NB4 (cell line): ENCODE measurements at regions not wholly inside any gene's neighbourhood (a gene's known extent, or its start where the extent isn't known, plus 50 kb on each side); places are given as distances from the start of the nearest gene placed in this dataset.

Source experiments
- DNase-seq: peaks from one replicate; pipeline ENCODE4 v3.0.0; 2010; ENCODE audit warnings: low read depth
- H3K4me3 ChIP-seq: one replicate; pipeline ENCODE4 v1.5.1; 2011; ENCODE audit warnings: mild to moderate bottlenecking, low read depth, low read length, moderate library complexity
- MYC ChIP-seq: IDR thresholded peaks from 2 replicates; pipeline ENCODE4 v1.6.1; 2011; ENCODE audit warnings: low read depth, low read length
- POLR2A ChIP-seq: IDR thresholded peaks from 2 replicates; pipeline ENCODE4 v1.6.1; 2011; ENCODE audit warnings: mild to moderate bottlenecking; ENCODE audit not compliant: insufficient read length; ENCODE audit errors: extremely low read depth
- TF ChIP-seq, protein P1 (sequence below): IDR thresholded peaks from one replicate; pipeline ENCODE4 v1.5.1; 2012; ENCODE audit warnings: low read depth, low read length
- TF ChIP-seq, protein P2 (sequence below): IDR thresholded peaks from 2 replicates; pipeline ENCODE4 v1.6.1; 2011; ENCODE audit warnings: low read depth, low read length

DNA sequence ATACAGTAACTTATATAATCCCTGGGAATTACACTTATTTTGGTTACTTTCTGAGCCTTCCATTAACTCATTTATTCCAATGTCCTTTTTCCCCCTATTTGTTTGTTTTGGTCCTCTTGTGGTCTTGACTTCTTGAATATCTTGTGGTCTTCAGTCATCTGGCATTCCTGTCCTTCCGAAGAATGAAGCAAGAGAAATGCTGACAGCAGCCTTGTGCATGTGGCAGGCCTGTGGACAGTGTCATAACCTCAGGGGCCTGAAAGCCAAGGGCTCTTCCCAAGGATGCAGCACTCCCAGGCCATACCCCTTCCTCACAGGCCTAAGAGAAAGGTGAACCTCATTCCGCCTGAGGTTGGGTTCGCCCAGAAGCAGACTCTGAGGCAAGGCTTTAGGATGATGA lies 470.2 kb downstream of the DISC1 start:
- H3K4me3 ChIP-seq = no peak overlapping the region
- DNase-seq = no peak
- TF ChIP-seq, protein P1, sequence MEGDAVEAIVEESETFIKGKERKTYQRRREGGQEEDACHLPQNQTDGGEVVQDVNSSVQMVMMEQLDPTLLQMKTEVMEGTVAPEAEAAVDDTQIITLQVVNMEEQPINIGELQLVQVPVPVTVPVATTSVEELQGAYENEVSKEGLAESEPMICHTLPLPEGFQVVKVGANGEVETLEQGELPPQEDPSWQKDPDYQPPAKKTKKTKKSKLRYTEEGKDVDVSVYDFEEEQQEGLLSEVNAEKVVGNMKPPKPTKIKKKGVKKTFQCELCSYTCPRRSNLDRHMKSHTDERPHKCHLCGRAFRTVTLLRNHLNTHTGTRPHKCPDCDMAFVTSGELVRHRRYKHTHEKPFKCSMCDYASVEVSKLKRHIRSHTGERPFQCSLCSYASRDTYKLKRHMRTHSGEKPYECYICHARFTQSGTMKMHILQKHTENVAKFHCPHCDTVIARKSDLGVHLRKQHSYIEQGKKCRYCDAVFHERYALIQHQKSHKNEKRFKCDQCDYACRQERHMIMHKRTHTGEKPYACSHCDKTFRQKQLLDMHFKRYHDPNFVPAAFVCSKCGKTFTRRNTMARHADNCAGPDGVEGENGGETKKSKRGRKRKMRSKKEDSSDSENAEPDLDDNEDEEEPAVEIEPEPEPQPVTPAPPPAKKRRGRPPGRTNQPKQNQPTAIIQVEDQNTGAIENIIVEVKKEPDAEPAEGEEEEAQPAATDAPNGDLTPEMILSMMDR = no peak
- no peak for TF ChIP-seq MYC
- no peak for TF ChIP-seq POLR2A
- TF ChIP-seq, protein P2, sequence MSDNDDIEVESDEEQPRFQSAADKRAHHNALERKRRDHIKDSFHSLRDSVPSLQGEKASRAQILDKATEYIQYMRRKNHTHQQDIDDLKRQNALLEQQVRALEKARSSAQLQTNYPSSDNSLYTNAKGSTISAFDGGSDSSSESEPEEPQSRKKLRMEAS = no peak
